ENCODE measurements at regions not wholly inside any gene's neighbourhood (a gene's known extent, or its start where the extent isn't known, plus 50 kb on each side); places are given as distances from the start of the nearest gene placed in this dataset.
"Not testable (repeated sequence)": the region's sequence is repeated elsewhere in the genome, so short reads cannot be mapped to it uniquely, and the experiment has no call there.

DNA sequence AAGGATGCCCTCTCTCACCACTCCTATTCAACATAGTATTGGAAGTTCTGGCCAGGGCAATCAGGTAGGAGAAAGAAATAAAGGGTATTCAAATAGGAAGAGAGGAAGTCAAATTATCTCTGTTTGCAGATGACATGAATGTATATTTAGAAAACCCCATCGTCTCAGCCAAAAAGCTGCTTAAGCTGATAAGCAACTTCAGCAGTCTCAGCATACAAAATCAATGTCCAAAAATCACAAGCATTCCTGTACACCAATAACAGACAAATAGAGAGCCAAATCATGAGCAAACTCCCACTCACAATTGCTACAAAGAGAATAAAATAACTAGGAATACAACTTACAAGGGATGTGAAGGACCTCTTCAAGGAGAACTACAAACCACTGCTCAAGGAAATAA is 184.6 kb downstream of the HACE1 start:
- TF ChIP-seq POLR2AphosphoS5 (IDR thresholded peaks at IDR 0.05; ENCODE audit: low read depth, low read length); SIN3A (IDR thresholded peaks at IDR 0.05; ENCODE audit: borderline replicate concordance, insufficient read depth, low read depth, low read length): not testable (repeated sequence)
- TF ChIP-seq, protein P1, sequence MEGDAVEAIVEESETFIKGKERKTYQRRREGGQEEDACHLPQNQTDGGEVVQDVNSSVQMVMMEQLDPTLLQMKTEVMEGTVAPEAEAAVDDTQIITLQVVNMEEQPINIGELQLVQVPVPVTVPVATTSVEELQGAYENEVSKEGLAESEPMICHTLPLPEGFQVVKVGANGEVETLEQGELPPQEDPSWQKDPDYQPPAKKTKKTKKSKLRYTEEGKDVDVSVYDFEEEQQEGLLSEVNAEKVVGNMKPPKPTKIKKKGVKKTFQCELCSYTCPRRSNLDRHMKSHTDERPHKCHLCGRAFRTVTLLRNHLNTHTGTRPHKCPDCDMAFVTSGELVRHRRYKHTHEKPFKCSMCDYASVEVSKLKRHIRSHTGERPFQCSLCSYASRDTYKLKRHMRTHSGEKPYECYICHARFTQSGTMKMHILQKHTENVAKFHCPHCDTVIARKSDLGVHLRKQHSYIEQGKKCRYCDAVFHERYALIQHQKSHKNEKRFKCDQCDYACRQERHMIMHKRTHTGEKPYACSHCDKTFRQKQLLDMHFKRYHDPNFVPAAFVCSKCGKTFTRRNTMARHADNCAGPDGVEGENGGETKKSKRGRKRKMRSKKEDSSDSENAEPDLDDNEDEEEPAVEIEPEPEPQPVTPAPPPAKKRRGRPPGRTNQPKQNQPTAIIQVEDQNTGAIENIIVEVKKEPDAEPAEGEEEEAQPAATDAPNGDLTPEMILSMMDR (IDR thresholded peaks at IDR 0.05): not testable (repeated sequence)

Data from Panc1 (cell line).